ENCODE measurements at regions not wholly inside any gene's neighbourhood (a gene's known extent, or its start where the extent isn't known, plus 50 kb on each side); places are given as distances from the start of the nearest gene placed in this dataset.

DNA sequence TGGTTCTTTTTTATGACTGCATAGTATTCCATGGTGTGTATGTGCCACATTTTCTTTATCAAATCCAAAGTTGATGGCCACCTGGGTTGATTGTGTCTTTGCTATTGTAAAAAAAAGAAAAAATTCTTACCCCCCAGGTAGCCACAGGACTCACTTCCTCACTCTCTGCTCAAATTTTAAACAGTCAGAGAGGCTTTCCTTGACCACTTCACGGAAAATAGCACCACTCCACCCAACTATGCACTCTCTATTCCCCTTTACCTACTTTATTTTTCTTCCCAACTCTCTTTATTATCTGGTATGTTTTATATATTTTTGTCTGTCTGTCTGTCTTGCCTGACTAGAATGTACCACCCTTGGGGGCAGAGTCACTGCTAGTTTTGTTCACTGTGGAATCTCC, 205.3 kb downstream of the BTG1 start:
- no peak overlapping the region for H3K27ac ChIP-seq
- TF ChIP-seq, protein P1, sequence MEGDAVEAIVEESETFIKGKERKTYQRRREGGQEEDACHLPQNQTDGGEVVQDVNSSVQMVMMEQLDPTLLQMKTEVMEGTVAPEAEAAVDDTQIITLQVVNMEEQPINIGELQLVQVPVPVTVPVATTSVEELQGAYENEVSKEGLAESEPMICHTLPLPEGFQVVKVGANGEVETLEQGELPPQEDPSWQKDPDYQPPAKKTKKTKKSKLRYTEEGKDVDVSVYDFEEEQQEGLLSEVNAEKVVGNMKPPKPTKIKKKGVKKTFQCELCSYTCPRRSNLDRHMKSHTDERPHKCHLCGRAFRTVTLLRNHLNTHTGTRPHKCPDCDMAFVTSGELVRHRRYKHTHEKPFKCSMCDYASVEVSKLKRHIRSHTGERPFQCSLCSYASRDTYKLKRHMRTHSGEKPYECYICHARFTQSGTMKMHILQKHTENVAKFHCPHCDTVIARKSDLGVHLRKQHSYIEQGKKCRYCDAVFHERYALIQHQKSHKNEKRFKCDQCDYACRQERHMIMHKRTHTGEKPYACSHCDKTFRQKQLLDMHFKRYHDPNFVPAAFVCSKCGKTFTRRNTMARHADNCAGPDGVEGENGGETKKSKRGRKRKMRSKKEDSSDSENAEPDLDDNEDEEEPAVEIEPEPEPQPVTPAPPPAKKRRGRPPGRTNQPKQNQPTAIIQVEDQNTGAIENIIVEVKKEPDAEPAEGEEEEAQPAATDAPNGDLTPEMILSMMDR (conservative IDR thresholded peaks at IDR 0.05) = no peak
- TF ChIP-seq ZFX (IDR thresholded peaks at IDR 0.05) = no peak

DNA sequence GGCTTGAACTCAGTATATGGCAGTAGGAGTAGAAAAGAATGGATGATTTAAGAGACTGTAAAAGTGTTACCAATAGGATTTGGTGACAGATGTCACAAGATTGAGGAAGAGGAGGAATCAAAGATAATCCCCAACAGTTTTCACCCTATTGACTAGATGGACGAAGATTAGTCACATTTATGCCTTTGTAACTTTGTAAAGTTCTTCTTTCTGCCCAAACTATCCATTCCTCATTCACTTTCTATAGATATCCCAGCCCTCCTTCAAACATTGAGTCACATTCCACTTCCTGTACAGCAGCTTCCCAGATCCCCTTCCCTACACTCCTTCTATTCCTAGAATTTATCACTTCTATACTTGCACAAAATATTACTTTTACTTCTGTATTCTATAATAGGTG, 207.9 kb downstream of the BTG1 start:
- H3K27ac ChIP-seq = no peak overlapping the region
- TF ChIP-seq, protein P1 (conservative IDR thresholded peaks at IDR 0.05) = no peak
- TF ChIP-seq ZFX (IDR thresholded peaks at IDR 0.05) = no peak

DNA sequence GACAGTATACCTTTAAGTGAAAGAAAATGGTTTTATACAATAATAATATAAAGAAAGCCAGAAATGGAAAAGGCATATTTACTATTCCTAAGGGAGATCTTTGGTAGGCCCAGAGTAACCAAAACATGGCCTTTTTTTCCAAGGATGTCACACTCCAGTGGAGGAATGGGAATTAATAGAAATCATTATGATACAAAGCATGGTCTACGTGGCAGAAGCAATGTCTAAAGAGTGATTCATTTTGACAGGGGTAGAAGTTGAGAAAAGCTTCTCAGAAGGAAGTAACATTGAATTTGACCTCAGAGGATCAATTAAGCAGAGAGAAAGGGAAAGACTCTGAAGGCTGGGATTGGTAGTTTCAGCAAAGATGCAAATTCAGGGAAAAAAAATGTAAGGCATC, 208.6 kb downstream of the BTG1 start:
- no peak overlapping the region for H3K27ac ChIP-seq
- TF ChIP-seq, protein P1 (conservative IDR thresholded peaks at IDR 0.05) = no peak
- no peak for TF ChIP-seq ZFX (IDR thresholded peaks at IDR 0.05)

DNA sequence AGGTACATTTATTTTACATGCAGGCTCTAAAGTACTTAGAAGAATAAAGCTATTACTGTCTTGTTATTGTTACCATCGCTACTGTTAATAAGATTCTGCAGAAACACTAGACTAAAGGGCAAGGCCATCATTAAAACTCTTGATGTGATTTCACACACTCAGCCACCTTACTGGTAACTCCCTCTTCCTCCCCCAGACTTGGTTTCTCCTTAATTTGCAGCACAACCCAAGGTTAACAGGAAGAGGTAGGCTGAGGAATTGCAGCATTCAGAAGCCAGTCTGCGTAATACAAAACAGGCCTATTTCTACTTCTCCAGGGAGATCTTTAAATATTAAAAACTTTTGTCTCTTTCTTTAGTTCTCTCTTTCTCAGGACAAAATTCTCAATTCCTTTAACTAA, 210.3 kb downstream of the BTG1 start:
- TF ChIP-seq ZFX (IDR thresholded peaks at IDR 0.05) = no peak
- TF ChIP-seq, protein P1 (conservative IDR thresholded peaks at IDR 0.05) = no peak
- H3K27ac ChIP-seq = no peak overlapping the region

DNA sequence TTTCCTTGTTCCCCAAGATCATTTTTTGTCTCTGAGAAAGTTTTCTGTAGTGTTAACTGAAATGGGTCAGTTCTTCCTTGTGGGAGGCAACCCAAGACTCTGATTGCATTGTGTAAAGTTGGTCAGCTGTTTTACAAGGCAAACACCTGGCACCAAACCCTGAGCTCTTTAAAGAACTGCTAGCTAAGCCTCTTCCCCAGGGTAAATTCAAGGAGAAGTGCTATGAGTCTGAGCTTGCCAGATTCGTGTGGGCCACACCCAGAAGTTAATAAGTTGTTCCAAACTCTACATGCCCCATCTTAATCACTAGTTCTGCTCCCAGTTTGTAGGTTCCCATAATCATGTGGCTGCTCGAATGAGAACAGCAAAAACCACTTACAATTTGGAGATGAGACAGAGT, 214.5 kb downstream of the BTG1 start:
- TF ChIP-seq, protein P1 (conservative IDR thresholded peaks at IDR 0.05) = no peak
- no peak for TF ChIP-seq ZFX (IDR thresholded peaks at IDR 0.05)
- H3K27ac ChIP-seq = peak overlapping the region; percentile 17; the same call in 1 of the 2 replicates

DNA sequence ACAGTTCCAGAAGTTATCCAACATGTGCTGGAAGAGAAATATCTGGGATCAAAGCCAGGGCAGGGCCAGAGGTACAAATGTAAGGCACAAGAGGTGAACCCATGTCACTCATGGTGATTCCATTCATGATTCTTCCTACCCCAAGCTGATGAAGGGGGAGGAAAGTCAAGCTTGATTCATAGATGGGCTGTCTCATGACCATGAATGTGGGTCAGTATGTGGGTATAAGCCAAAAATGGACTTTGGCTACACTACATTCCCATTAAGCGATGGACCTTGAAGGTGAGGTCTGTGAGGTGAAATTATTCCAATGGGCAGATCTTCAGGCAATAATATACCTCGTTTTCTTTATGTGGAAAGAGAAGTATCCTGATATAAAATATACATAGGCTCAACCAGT, 217.1 kb downstream of the BTG1 start:
- peak overlapping the region; percentile 36; the same call in 1 of the 2 replicates for H3K27ac ChIP-seq
- TF ChIP-seq, protein P1 (conservative IDR thresholded peaks at IDR 0.05) = no peak
- no peak for TF ChIP-seq ZFX (IDR thresholded peaks at IDR 0.05)

DNA sequence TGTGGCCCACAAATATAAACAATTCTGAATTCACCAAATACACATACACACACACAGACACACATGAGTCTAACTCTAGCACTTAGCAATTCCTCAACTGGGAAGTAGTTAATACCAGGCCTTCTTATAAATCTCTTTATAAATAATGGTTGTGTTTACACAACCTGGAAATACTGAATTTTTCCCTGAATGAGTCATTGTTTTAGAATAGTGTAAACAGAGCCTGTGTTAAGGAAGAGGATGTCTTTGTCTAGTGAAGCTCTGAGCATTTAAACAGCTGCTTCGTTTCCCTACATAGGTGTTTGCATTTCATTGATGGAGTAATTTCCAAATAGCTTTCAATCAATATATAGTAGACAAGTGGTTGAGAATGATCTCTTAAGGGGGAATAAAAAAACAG, 218.8 kb downstream of the BTG1 start:
- TF ChIP-seq ZFX (IDR thresholded peaks at IDR 0.05) = no peak
- TF ChIP-seq, protein P1 (conservative IDR thresholded peaks at IDR 0.05) = no peak
- H3K27ac ChIP-seq = no peak overlapping the region
